ENCODE measurements at regions not wholly inside any gene's neighbourhood (a gene's known extent, or its start where the extent isn't known, plus 50 kb on each side); places are given as distances from the start of the nearest gene placed in this dataset.

DNA sequence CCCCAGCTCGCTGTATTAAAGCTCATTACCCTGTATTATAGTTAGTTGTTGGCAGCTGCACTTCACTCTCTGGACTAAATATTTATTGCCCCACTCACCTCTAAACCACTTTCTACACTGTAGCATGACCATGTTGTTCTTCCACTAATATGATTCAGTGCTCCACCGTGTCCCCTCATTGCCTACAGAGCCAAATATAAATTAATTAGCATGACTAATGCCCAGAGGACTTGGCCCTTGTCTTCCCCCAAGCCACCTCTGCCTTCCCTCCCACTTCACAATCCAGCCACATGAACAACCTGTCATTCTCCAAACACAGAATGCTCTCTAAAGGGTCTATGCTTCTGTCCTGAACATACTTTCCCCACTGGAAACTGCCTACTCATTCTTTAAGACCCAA lies 276.5 kb downstream of the PLPP3 start:
- no peak for TF ChIP-seq EP300 (IDR thresholded peaks at IDR 0.05)
- TF ChIP-seq POLR2A (IDR thresholded peaks at IDR 0.05), result no peak
- TF ChIP-seq, protein P1, sequence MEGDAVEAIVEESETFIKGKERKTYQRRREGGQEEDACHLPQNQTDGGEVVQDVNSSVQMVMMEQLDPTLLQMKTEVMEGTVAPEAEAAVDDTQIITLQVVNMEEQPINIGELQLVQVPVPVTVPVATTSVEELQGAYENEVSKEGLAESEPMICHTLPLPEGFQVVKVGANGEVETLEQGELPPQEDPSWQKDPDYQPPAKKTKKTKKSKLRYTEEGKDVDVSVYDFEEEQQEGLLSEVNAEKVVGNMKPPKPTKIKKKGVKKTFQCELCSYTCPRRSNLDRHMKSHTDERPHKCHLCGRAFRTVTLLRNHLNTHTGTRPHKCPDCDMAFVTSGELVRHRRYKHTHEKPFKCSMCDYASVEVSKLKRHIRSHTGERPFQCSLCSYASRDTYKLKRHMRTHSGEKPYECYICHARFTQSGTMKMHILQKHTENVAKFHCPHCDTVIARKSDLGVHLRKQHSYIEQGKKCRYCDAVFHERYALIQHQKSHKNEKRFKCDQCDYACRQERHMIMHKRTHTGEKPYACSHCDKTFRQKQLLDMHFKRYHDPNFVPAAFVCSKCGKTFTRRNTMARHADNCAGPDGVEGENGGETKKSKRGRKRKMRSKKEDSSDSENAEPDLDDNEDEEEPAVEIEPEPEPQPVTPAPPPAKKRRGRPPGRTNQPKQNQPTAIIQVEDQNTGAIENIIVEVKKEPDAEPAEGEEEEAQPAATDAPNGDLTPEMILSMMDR (IDR thresholded peaks at IDR 0.05), result no peak

Data from ovary (tissue), 3 donors.